AG04449 (cell line): ENCODE measurements at regions not wholly inside any gene's neighbourhood (a gene's known extent, or its start where the extent isn't known, plus 50 kb on each side); places are given as distances from the start of the nearest gene placed in this dataset.

ENCODE experiments used
- CTCF ChIA-PET: fragments of 350-600 bp; formaldehyde crosslinking; extraction: SDS; loops from one replicate; lab custom pipeline; 2021; ENCODE audit warnings: antibody characterized with exemption; lab: Yijun Ruan, JAX
- POLR2A ChIA-PET: fragments of 400-600, 350-600 bp; formaldehyde crosslinking; extraction: SDS; loops from one replicate; lab custom pipeline; 2020; ENCODE audit warnings: antibody characterized with exemption, inconsistent platforms; lab: Yijun Ruan, JAX
- DNase-seq: peaks from one replicate; pipeline ENCODE4 v3.0.0-alpha.2; 2010; ENCODE audit warnings: low read depth, low spot score
- H3K4me3 ChIP-seq: 2 replicates; pipeline ENCODE4 v1.5.1; 2011; ENCODE audit warnings: low read depth, mild to moderate bottlenecking, control low read depth, low read length
- CTCF ChIP-seq: IDR thresholded peaks from one replicate; pipeline ENCODE4 v1.5.1; 2011; ENCODE audit warnings: mild to moderate bottlenecking, moderate library complexity, low read length, control low read depth, inconsistent platforms; ENCODE audit not compliant: insufficient read depth; ENCODE audit errors: missing control alignments

GRCh38 chr7:35465791-35466336 is 212.0 kb upstream of the TBX20 start:
- ChIA-PET POLR2A (no interaction called here), CTCF (no interaction called here)
- DNase-seq: no peak
- no peak overlapping the region for H3K4me3 ChIP-seq
- no peak for TF ChIP-seq CTCF

- no peak for DNase-seq
- H3K4me3 ChIP-seq: no peak overlapping the region
- POLR2A ChIA-PET: no interaction called here
- no peak for TF ChIP-seq CTCF
- CTCF ChIA-PET: no interaction called here
Observed at GRCh38 chr7:35463751-35464150, 209.9 kb upstream of the TBX20 start.

GRCh38 chr7:35463176-35463700 is 209.3 kb upstream of the TBX20 start:
- DNase-seq: no peak
- TF ChIP-seq CTCF: no peak
- ChIA-PET CTCF (no interaction called here), POLR2A (no interaction called here)
- H3K4me3 ChIP-seq: no peak overlapping the region

GRCh38 chr7:35454575-35455385 is 200.9 kb upstream of the TBX20 start:
- DNase-seq: no peak
- CTCF ChIA-PET: no interaction called here
- POLR2A ChIA-PET: no interaction called here
- no peak overlapping the region for H3K4me3 ChIP-seq
- no peak for TF ChIP-seq CTCF

- no peak overlapping the region for H3K4me3 ChIP-seq
- ChIA-PET POLR2A (no interaction called here), CTCF (interaction anchor here (0.6 to 1.2 kb wide), 2 partner anchors 24 to 148 kb away, joined by 3 read pairs; no protein-coding TSS in a partner anchor)
- DNase-seq: no peak
- no peak for TF ChIP-seq CTCF
Observed at GRCh38 chr7:35450456-35451214, 196.7 kb upstream of the TBX20 start.

GRCh38 chr7:35448486-35448885 is 194.6 kb upstream of the TBX20 start:
- ChIA-PET POLR2A (no interaction called here), CTCF (no interaction called here)
- no peak for TF ChIP-seq CTCF
- H3K4me3 ChIP-seq: no peak overlapping the region
- DNase-seq: no peak
